Lung (tissue), 11 donors: ENCODE measurements at regions not wholly inside any gene's neighbourhood (a gene's known extent, or its start where the extent isn't known, plus 50 kb on each side); places are given as distances from the start of the nearest gene placed in this dataset.
A peak's percentile ranks its signal among the peaks of the same experiment; 100 is the strongest.
"Not testable (repeated sequence)": the region's sequence is repeated elsewhere in the genome, so short reads cannot be mapped to it uniquely, and the experiment has no call there.

Experiments
- ATAC-seq: fragments of 200-7000 bp; cut with Tn5 transposase; one replicate; pipeline ENCODE4 v1.9.1; 2020; ENCODE audit warnings: moderate number of reproducible peaks; ENCODE audit not compliant: insufficient read depth, low FRiP score
- DNase-seq, 3 donors: peaks; one replicate each; pipeline ENCODE4 v3.0.0-alpha.2; 2013 to 2017
- H3K27ac ChIP-seq, 2 donors: one replicate each; pipeline ENCODE4 v1.5.1; 2013; ENCODE audit warnings: mild to moderate bottlenecking in 2 of 2, moderate library complexity in 2 of 2, control low read depth in 1 of 2, inconsistent platforms in 1 of 2, low read depth in 1 of 2, low read length in 1 of 2
- H3K27me3 ChIP-seq, 3 donors: one replicate each; pipeline ENCODE4 v1.5.1; 2013; ENCODE audit warnings: low read length in 2 of 3; ENCODE audit not compliant: control insufficient read depth in 3 of 3, insufficient read depth in 3 of 3
- H3K36me3 ChIP-seq, 4 donors: one replicate each; pipeline ENCODE4 v1.5.1; 2013; ENCODE audit warnings: low read length in 4 of 4, mild to moderate bottlenecking in 1 of 4, moderate library complexity in 1 of 4; ENCODE audit not compliant: control insufficient read depth in 4 of 4, insufficient read depth in 4 of 4
- H3K4me1 ChIP-seq, 5 donors: one replicate each; pipeline ENCODE4 v1.5.1; 2013; ENCODE audit warnings: low read length in 5 of 5, mild to moderate bottlenecking in 2 of 5, moderate library complexity in 1 of 5; ENCODE audit not compliant: control insufficient read depth in 5 of 5, insufficient read depth in 5 of 5
- H3K4me3 ChIP-seq: one replicate; pipeline ENCODE4 v1.5.1; 2013; ENCODE audit warnings: mild to moderate bottlenecking, control low read depth, moderate library complexity
- H3K9ac ChIP-seq, 2 donors: one replicate each; pipeline ENCODE4 v1.5.1; 2013; ENCODE audit warnings: low read length in 2 of 2, control low read depth in 1 of 2; ENCODE audit not compliant: insufficient read depth in 1 of 2
- H3K9me3 ChIP-seq, 4 donors: one replicate each; pipeline ENCODE4 v1.5.1; 2013; ENCODE audit warnings: low read length in 3 of 4, mild to moderate bottlenecking in 1 of 4, moderate library complexity in 1 of 4; ENCODE audit not compliant: control insufficient read depth in 4 of 4, insufficient read depth in 3 of 4
- CTCF ChIP-seq: IDR thresholded peaks from 2 replicates; pipeline ENCODE4 v1.5.1; 2012; ENCODE audit warnings: mild to moderate bottlenecking; ENCODE audit errors: control extremely low read depth, extremely low read depth
- WGBS, 2 donors: extraction: QIAGEN DNeasy Blood & Tissue Kit; methylation state at CpG; one replicate each; pipeline ENCODE4 v1.1.7; 2013; 5-methylcytosine and 5-hydroxymethylcytosine counted together
- donor health status: control.
- donor health status: control.
- donor health status: Bipolar disorder and iron deficiency.
- donor health status: healthy.
- donor health status: DM: yes; HTN: yes; CAD: no.

DNA sequence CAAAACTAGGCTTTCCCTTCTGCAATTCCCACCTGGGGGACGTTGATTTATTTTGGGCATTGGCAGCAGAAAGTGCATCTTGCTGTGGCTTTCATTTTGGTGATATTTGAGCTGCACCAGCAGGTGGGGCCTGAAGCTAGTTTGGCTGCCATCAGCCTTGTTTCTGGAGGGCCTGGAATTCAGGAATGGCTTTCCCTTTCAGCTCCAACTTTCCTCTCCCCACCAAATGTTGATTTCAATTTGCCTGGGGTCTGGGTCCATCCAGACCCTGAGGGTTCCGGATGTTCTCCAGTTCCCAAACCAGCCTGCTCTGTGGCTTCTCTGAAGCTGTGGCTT is 640.4 kb downstream of the TYW1 start:
- Histone ChIP-seq H3K27me3 (no peaks in the 10 kb centered on the region), H3K27ac (no peak overlapping the region), H3K36me3 (no peaks in the 10 kb centered on the region), H3K4me3 (no peak overlapping the region), H3K9ac (no peak overlapping the region), H3K9me3 (peaks cover 0 to 3% (median 0%) of the 10 kb centered on the region in 4 donors), H3K4me1 (no peaks in the 10 kb centered on the region)
- WGBS, 2 donors: 53 to 56% methylated on average over 2 of the region's 2 CpGs
- DNase-seq: peak; percentile 14 to 46 (median 16)
- no peak for TF ChIP-seq CTCF
- no peak for ATAC-seq

DNA sequence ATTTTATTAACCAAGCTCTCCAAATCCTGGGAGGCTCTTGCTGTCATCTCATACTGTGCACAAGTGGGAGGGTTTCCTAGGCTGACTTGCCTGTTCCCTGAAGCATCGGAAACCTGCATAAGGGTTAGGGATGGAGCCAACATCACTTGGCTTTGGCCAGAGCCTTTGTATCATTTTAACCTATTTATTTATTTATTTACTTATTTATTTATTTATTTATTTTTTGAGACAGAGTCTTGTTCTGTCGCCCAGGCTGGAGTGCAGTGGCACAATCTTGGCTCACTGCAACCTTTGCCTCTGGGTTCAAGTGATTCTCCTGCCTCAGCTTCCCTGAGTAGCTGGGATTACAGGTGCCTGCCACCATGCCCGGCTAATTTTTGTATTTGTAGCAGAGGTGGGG is 645.9 kb downstream of the TYW1 start:
- not testable (repeated sequence) for H3K36me3 ChIP-seq, ATAC-seq, DNase-seq, H3K9ac ChIP-seq, H3K9me3 ChIP-seq, H3K27ac ChIP-seq, H3K4me1 ChIP-seq, H3K27me3 ChIP-seq, H3K4me3 ChIP-seq
- 93 to 95% methylated on average over 3 of the region's 3 CpGs for WGBS, 2 donors

DNA sequence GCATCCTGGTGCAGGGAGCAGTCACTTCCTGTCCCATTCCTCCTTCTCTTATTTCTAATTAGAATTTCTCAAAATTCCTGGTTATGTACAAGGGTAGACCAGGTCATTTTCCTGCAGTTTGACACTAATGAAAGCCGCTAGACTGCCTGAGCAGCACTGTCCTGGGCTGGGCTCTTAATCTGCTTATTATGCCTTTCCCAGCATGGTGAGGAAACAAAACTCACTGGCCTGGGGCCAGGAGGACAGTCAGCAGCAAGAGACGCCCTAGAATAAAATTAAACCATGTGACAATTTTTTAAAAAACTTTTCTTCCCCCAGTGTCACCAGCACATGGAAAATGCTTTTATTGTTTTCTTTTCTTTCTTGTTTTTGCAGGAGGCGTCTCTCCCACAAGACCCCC is 647.5 kb downstream of the TYW1 start:
- ATAC-seq (no peak), DNase-seq (peak; percentile 46 to 80 (median 57))
- H3K4me3 ChIP-seq: no peak overlapping the region
- 65 to 72% methylated on average over 3 of the region's 3 CpGs for WGBS, 2 donors
- peaks cover 0 to 4% (median 1%) of the 10 kb centered on the region in 4 donors for H3K9me3 ChIP-seq
- TF ChIP-seq CTCF: no peak
- no peaks in the 10 kb centered on the region for H3K4me1 ChIP-seq
- H3K27me3 ChIP-seq: no peaks in the 10 kb centered on the region
- no peak overlapping the region for H3K9ac ChIP-seq
- no peaks in the 10 kb centered on the region for H3K36me3 ChIP-seq
- no peak overlapping the region for H3K27ac ChIP-seq

DNA sequence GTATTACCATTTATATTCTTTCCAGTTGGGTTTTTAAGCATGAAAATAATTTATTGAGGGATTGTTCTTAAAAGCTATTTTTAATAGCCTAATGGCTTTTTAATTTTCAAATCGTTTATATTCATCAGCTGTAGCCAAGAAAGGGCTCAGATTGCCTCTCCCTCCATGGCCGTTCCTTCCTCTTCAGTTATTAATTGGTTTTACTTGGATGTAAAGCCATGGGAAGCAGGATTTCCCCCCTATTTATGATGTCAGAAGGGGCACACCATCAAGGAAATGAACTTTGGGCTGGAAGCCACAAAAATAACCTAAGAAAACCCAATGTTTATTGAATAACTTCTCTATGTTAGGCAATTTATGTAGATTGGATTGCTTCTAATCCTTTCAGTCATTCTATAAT is 656.3 kb downstream of the TYW1 start:
- H3K27me3 ChIP-seq: no peaks in the 10 kb centered on the region
- H3K9me3 ChIP-seq: no peaks in the 10 kb centered on the region
- DNase-seq (peak in 2 of 3 donors; percentile 73 to 83), ATAC-seq (no peak)
- no peak overlapping the region for H3K4me3 ChIP-seq
- TF ChIP-seq CTCF: no peak
- H3K4me1 ChIP-seq: peaks cover 0 to 42% (median 10%) of the 10 kb centered on the region in 5 donors
- no peak overlapping the region for H3K27ac ChIP-seq
- H3K36me3 ChIP-seq: no peaks in the 10 kb centered on the region
- 51 to 68% methylated on average over 2 of the region's 2 CpGs for WGBS, 2 donors
- no peak overlapping the region for H3K9ac ChIP-seq
